GM18505 (cell line): ENCODE measurements at regions not wholly inside any gene's neighbourhood (a gene's known extent, or its start where the extent isn't known, plus 50 kb on each side); places are given as distances from the start of the nearest gene placed in this dataset.
"Not testable (repeated sequence)": the region's sequence is repeated elsewhere in the genome, so short reads cannot be mapped to it uniquely, and the experiment has no call there.

Experiments used
- ATAC-seq: cut with Tn5 transposase; IDR thresholded peaks from one replicate; pipeline ENCODE4 v1.9.1; 2021; ENCODE audit not compliant: unreplicated experiment
- POLR2A ChIP-seq: IDR thresholded peaks from 4 replicates; pipeline ENCODE4 v1.6.1; 2011; ENCODE audit warnings: borderline replicate concordance; ENCODE audit not compliant: insufficient read depth, insufficient read length; ENCODE audit errors: extremely low read depth

- no peak for TF ChIP-seq POLR2A
- ATAC-seq: no peak
Measured at GRCh38 chr21:27975514-27975913, 1008.6 kb upstream of the ADAMTS5 start.

- ATAC-seq: not testable (repeated sequence)
Measured at GRCh38 chr21:27974152-27974551, 1007.3 kb upstream of the ADAMTS5 start.

GRCh38 chr21:27968240-27968639 lies 1001.4 kb upstream of the ADAMTS5 start:
- not testable (repeated sequence) for ATAC-seq

- ATAC-seq: no peak
- no peak for TF ChIP-seq POLR2A
Measured at GRCh38 chr21:27954543-27955165, 987.8 kb upstream of the ADAMTS5 start.

- no peak for ATAC-seq
- no peak for TF ChIP-seq POLR2A
Measured at GRCh38 chr21:27953340-27954045, 986.6 kb upstream of the ADAMTS5 start.

GRCh38 chr21:27949093-27949492 lies 982.2 kb upstream of the ADAMTS5 start:
- not testable (repeated sequence) for ATAC-seq

GRCh38 chr21:27930108-27930767 lies 963.4 kb upstream of the ADAMTS5 start:
- ATAC-seq: not testable (repeated sequence)

- ATAC-seq: not testable (repeated sequence)
Measured at GRCh38 chr21:27929179-27929578, 962.3 kb upstream of the ADAMTS5 start.

- ATAC-seq: not testable (repeated sequence)
Measured at GRCh38 chr21:27928534-27929115, 961.7 kb upstream of the ADAMTS5 start.

- ATAC-seq: not testable (repeated sequence)
Measured at GRCh38 chr21:27921421-27921820, 954.5 kb upstream of the ADAMTS5 start.

GRCh38 chr21:27917966-27918365 lies 951.1 kb upstream of the ADAMTS5 start:
- ATAC-seq: not testable (repeated sequence)

- not testable (repeated sequence) for ATAC-seq
Measured at GRCh38 chr21:27916326-27916725, 949.4 kb upstream of the ADAMTS5 start.

GRCh38 chr21:27912133-27912532 lies 945.2 kb upstream of the ADAMTS5 start:
- not testable (repeated sequence) for ATAC-seq

GRCh38 chr21:27909487-27909886 lies 942.6 kb upstream of the ADAMTS5 start:
- ATAC-seq: not testable (repeated sequence)

- ATAC-seq: not testable (repeated sequence)
Measured at GRCh38 chr21:27908816-27909215, 941.9 kb upstream of the ADAMTS5 start.

GRCh38 chr21:27902904-27903303 lies 936.0 kb upstream of the ADAMTS5 start:
- ATAC-seq: not testable (repeated sequence)

GRCh38 chr21:27893619-27894018 lies 926.7 kb upstream of the ADAMTS5 start:
- not testable (repeated sequence) for ATAC-seq

- ATAC-seq: not testable (repeated sequence)
Measured at GRCh38 chr21:27891495-27891894, 924.6 kb upstream of the ADAMTS5 start.

GRCh38 chr21:27887808-27888455 lies 921.0 kb upstream of the ADAMTS5 start:
- not testable (repeated sequence) for ATAC-seq
